Astrocyte (in vitro differentiated cells and primary cell): ENCODE measurements at regions not wholly inside any gene's neighbourhood (a gene's known extent, or its start where the extent isn't known, plus 50 kb on each side); places are given as distances from the start of the nearest gene placed in this dataset.

Experiments used
- DNase-seq: peaks from one replicate; pipeline ENCODE4 v3.0.0-alpha.2; 2010; ENCODE audit warnings: low read depth
- FAIRE-seq: peaks from 2 replicates; lab custom pipeline; 2011; peaks lifted over from hg19 to GRCh38; lab: Jason Lieb, UNC
- H2AFZ ChIP-seq: 2 replicates; pipeline ENCODE4 v1.6.0; 2012; ENCODE audit warnings: low read depth, low read length, inconsistent platforms
- H3K27ac ChIP-seq: 2 replicates; pipeline ENCODE4 v1.5.1; 2011; ENCODE audit warnings: low read depth, low read length, inconsistent platforms
- H3K27me3 ChIP-seq: 2 replicates; pipeline ENCODE4 v1.6.0; 2011; ENCODE audit warnings: low read length, inconsistent platforms; ENCODE audit not compliant: insufficient read depth
- H3K36me3 ChIP-seq: 2 replicates; pipeline ENCODE4 v1.5.1; 2011; ENCODE audit warnings: low read length, inconsistent platforms; ENCODE audit not compliant: insufficient read depth
- H3K4me1 ChIP-seq: 2 replicates; pipeline ENCODE4 v1.5.1; 2011; ENCODE audit warnings: low read length, inconsistent platforms; ENCODE audit not compliant: insufficient read depth
- H3K4me2 ChIP-seq: 2 replicates; pipeline ENCODE4 v1.6.0; 2012; ENCODE audit warnings: low read length, inconsistent platforms
- H3K4me3 ChIP-seq: 2 replicates; pipeline ENCODE4 v1.5.1; 2011; ENCODE audit warnings: low read depth, mild to moderate bottlenecking, low read length, inconsistent platforms; ENCODE audit not compliant: insufficient read depth
- H3K79me2 ChIP-seq: 2 replicates; pipeline ENCODE4 v1.6.0; 2012; ENCODE audit warnings: mild to moderate bottlenecking, low read length, inconsistent platforms; ENCODE audit not compliant: insufficient read depth
- H3K9ac ChIP-seq: 2 replicates; pipeline ENCODE4 v1.6.0; 2012; ENCODE audit warnings: mild to moderate bottlenecking, low read length, inconsistent platforms
- H3K9me3 ChIP-seq: 2 replicates; pipeline ENCODE4 v1.5.1; 2012; ENCODE audit warnings: low read depth, mild to moderate bottlenecking, low read length, inconsistent platforms; ENCODE audit not compliant: insufficient read depth
- H4K20me1 ChIP-seq: 2 replicates; pipeline ENCODE4 v1.6.0; 2012; ENCODE audit warnings: low read length, inconsistent platforms; ENCODE audit not compliant: insufficient read depth
- H3K27ac Mint-ChIP-seq: one replicate; pipeline ENCODE4 v1.8.0; 2021; ENCODE audit warnings: mild to moderate bottlenecking, mixed read lengths; ENCODE audit not compliant: unreplicated experiment
- H3K27me3 Mint-ChIP-seq: one replicate; pipeline ENCODE4 v1.8.0; 2021; ENCODE audit warnings: low read depth, mixed read lengths; ENCODE audit not compliant: unreplicated experiment
- H3K36me3 Mint-ChIP-seq: one replicate; pipeline ENCODE4 v1.8.0; 2021; ENCODE audit warnings: low read depth, mixed read lengths; ENCODE audit not compliant: unreplicated experiment
- H3K4me1 Mint-ChIP-seq: one replicate; pipeline ENCODE4 v1.8.0; 2021; ENCODE audit warnings: low read depth, mixed read lengths; ENCODE audit not compliant: unreplicated experiment
- H3K4me3 Mint-ChIP-seq: one replicate; pipeline ENCODE4 v1.8.0; 2021; ENCODE audit warnings: mild to moderate bottlenecking, moderate library complexity, mixed read lengths; ENCODE audit not compliant: unreplicated experiment
- H3K9me3 Mint-ChIP-seq: one replicate; pipeline ENCODE4 v1.8.0; 2021; ENCODE audit warnings: mild to moderate bottlenecking, mixed read lengths; ENCODE audit not compliant: unreplicated experiment
- CTCF ChIP-seq: IDR thresholded peaks from 2 replicates; pipeline ENCODE4 v1.5.1; 2011; ENCODE audit warnings: low read depth, mild to moderate bottlenecking, inconsistent platforms, low read length, moderate library complexity; ENCODE audit not compliant: insufficient read depth
- EZH2 ChIP-seq: IDR thresholded peaks from 2 replicates; pipeline ENCODE4 v1.6.1; 2012; ENCODE audit warnings: mild to moderate bottlenecking, low read length, inconsistent platforms; ENCODE audit not compliant: insufficient read depth

GRCh38 chr5:122683631-122684030 is 91.2 kb upstream of the SNX2 start:
- Mint-ChIP-seq H3K4me3 (no peak overlapping the region), H3K27ac (no peak overlapping the region), H3K9me3 (no peaks in the 10 kb centered on the region), H3K4me1 (no peaks in the 10 kb centered on the region), H3K36me3 (no peaks in the 10 kb centered on the region), H3K27me3 (no peaks in the 10 kb centered on the region)
- Histone ChIP-seq H3K4me2 (no peak overlapping the region), H3K79me2 (no peaks in the 10 kb centered on the region), H3K36me3 (no peaks in the 10 kb centered on the region), H3K27ac (no peak overlapping the region), H3K9me3 (no peaks in the 10 kb centered on the region), H3K4me1 (no peaks in the 10 kb centered on the region), H3K9ac (no peak overlapping the region), H3K27me3 (no peaks in the 10 kb centered on the region), H3K4me3 (no peak overlapping the region), H4K20me1 (no peaks in the 10 kb centered on the region), H2AFZ (no peak overlapping the region)
- FAIRE-seq (no peak), DNase-seq (no peak)
- TF ChIP-seq EZH2: no peak
- no peak for TF ChIP-seq CTCF

GRCh38 chr5:122690266-122690665 is 84.6 kb upstream of the SNX2 start:
- no peak overlapping the region for H2AFZ ChIP-seq
- Mint-ChIP-seq H3K4me3 (no peak overlapping the region), H3K9me3 (no peaks in the 10 kb centered on the region), H3K4me1 (no peaks in the 10 kb centered on the region), H3K27ac (no peak overlapping the region), H3K36me3 (no peaks in the 10 kb centered on the region), H3K27me3 (no peaks in the 10 kb centered on the region)
- H3K4me1 ChIP-seq: no peaks in the 10 kb centered on the region
- H3K9me3 ChIP-seq: no peaks in the 10 kb centered on the region
- DNase-seq (no peak), FAIRE-seq (no peak)
- no peak overlapping the region for H3K27ac ChIP-seq
- H3K4me3 ChIP-seq: no peak overlapping the region
- no peaks in the 10 kb centered on the region for H3K27me3 ChIP-seq
- H3K4me2 ChIP-seq: no peak overlapping the region
- TF ChIP-seq CTCF: no peak
- no peak overlapping the region for H3K9ac ChIP-seq
- no peaks in the 10 kb centered on the region for H3K79me2 ChIP-seq
- no peaks in the 10 kb centered on the region for H3K36me3 ChIP-seq
- no peaks in the 10 kb centered on the region for H4K20me1 ChIP-seq

GRCh38 chr5:122691931-122692330 is 82.9 kb upstream of the SNX2 start:
- no peak for DNase-seq
- no peak overlapping the region for H2AFZ ChIP-seq
- Mint-ChIP-seq H3K36me3 (no peaks in the 10 kb centered on the region), H3K9me3 (no peaks in the 10 kb centered on the region), H3K27me3 (no peaks in the 10 kb centered on the region), H3K4me3 (no peak overlapping the region), H3K4me1 (no peaks in the 10 kb centered on the region), H3K27ac (no peak overlapping the region)
- no peaks in the 10 kb centered on the region for H3K9me3 ChIP-seq
- H3K4me2 ChIP-seq: no peak overlapping the region
- H3K4me1 ChIP-seq: no peaks in the 10 kb centered on the region
- no peak overlapping the region for H3K4me3 ChIP-seq
- H4K20me1 ChIP-seq: no peaks in the 10 kb centered on the region
- TF ChIP-seq CTCF (no peak), EZH2 (no peak)
- H3K9ac ChIP-seq: no peak overlapping the region
- FAIRE-seq: no peak
- no peak overlapping the region for H3K27ac ChIP-seq
- no peaks in the 10 kb centered on the region for H3K79me2 ChIP-seq
- H3K36me3 ChIP-seq: no peaks in the 10 kb centered on the region
- H3K27me3 ChIP-seq: no peaks in the 10 kb centered on the region
